LHCN-M2 (cell line): ENCODE measurements at regions not wholly inside any gene's neighbourhood (a gene's known extent, or its start where the extent isn't known, plus 50 kb on each side); places are given as distances from the start of the nearest gene placed in this dataset.
A peak's percentile ranks its signal among the peaks of the same experiment; 100 is the strongest.
"Not testable (repeated sequence)": the region's sequence is repeated elsewhere in the genome, so short reads cannot be mapped to it uniquely, and the experiment has no call there.

Experiments used
- DNase-seq: peaks from one replicate; pipeline ENCODE4 v3.0.0-alpha.2; 2012; ENCODE audit warnings: low read depth

DNA sequence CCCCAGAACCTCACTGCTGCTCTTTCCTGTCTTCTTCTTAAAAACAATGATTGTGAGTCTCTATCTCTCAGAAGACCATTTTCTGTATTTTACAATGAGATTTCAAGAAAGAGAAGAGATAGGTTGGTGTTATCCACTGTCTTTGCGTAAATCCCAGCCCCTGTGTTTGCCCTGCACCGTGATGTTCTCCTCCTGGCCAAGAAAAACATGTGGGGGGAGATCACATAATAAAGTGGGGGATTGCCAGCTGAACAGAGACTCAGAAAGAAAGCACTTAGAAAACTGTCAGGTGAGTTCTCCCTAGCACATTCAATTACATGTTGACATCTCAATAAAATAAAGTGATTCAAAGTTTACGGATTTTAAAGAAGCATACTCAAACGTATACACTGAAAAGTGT, 105.0 kb upstream of the PITRM1 start:
- no peak for DNase-seq

GRCh38 chr10:3274414-3274813, 101.8 kb upstream of the PITRM1 start:
- DNase-seq: no peak

DNA sequence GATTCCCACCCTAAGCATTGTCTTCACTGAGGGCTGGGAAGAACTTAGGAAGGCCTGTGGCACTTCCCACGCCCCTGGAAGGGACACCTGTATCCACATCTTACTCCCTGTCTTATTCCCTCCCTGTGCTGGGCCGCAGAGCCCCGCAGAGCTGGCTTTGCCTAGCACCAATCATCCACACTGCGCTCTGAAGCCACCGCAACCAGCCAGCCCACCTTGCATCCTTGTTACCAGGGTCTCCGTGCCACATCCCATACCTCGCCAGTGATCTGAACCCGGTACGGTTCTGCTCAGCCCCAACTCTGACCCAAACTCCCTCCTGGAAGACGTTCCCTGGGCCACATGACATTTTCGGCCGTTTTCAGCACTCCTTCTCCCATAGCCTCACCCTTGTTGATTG, 101.4 kb upstream of the PITRM1 start:
- no peak for DNase-seq

DNA sequence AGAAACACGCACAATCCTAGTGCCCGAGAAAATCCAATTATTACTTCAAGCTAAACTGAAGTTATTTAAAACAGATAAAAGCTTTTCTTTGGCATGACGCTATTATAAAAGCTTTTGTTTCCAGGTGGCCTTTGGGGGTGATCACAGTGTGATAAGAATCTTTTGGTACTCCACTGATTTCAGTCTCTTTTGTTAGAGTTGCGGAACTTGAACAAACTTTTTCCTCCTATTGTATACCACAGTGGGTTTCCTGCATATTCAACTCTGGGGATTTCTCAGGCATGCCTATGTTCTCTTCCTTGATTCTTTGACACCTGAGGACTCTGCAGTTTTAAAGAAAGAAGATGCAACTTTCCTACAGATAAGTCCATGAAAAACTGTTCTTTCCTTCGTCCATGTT, 99.7 kb upstream of the PITRM1 start:
- no peak for DNase-seq

GRCh38 chr10:3271354-3272115, 99.0 kb upstream of the PITRM1 start:
- no peak for DNase-seq

DNA sequence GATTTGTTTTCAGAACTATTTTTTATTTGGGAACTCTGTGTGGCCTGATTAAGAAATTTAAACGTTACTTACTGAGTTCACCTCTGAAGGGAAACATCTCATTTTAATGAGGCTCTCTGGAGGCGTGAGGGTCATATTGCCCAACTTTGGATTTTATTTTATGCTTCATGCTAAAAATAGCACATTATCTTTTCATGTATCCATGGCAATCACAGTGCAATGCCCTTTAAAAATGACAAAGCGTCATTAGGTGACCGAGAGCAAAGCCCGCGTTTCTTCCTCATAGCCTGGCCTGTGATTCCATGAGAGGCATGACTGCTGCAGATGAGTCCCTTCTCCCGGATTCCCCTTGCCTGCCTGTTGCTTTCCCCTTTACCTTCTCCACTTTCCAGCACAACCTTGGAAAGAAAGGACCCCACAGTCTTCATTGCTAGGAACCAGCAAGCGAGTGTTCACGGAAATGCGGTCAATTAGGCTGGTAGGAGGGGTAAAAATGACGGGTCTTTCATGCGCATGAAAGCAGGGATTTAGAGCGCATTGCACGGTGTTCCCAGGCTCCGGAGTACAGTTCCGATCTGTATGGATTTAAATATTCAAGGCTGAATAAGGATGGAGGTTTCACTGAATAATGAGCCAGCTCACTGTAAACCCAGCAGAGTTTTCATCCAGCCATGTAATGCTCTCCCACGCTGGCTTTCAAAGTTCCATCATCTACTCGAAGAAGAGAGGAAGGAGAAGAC, 98.2 kb upstream of the PITRM1 start:
- no peak for DNase-seq

DNA sequence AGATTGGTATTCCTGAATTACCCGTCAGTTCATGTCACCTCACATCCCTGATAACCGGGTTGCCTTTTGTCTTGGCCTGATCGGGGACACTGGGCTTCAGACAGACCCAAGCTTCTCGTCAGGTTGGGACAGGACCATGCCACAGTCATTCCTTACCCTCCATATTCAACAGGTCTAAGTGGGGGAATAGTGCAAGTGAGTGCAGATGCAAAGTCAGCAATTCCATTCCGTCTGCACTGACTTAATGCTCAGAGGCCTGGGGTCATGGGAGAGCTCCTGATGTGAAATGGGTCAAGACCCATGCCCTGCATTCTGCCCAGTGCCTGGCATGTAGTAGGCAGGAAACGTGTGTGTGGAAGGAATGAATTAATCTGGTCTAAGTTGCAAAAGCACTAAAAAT, 95.4 kb upstream of the PITRM1 start:
- no peak for DNase-seq

GRCh38 chr10:3265088-3265487, 92.5 kb upstream of the PITRM1 start:
- peak; percentile 51 for DNase-seq

DNA sequence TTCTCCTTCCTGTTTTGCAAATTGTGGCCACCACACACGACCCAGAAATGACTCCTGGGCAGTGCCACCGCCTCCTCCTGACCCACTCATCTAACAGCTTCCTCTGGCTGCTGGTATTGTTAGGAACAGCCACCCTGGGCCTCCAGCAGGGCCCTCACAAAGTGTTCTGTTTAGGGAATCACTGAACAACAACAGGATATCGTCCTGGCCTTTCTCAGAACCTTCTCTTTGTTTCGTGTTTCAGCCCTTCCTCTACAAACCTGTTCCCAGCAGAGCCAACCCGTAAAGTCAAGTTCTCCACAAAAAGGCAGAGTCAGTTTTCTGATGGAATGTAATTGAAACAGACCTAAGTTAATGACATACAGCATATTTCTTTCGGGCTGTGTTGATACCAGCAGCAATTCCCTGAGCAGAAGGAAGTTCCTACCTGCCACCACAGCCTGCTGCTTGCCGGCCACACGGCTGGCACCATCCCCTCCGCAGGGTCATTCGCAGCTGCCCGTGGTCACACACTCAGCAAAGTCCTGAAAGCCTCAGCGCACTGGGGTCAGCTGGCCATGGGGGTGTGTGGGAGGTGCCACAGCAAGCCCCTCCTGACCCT, 91.7 kb upstream of the PITRM1 start:
- no peak for DNase-seq

GRCh38 chr10:3263747-3264146, 91.2 kb upstream of the PITRM1 start:
- no peak for DNase-seq

- no peak for DNase-seq
These were observed 90.5 kb upstream of the PITRM1 start for GRCh38 chr10:3263082-3263481.

- DNase-seq: peak; percentile 13
These were observed 89.3 kb upstream of the PITRM1 start for GRCh38 chr10:3261921-3262320.

DNA sequence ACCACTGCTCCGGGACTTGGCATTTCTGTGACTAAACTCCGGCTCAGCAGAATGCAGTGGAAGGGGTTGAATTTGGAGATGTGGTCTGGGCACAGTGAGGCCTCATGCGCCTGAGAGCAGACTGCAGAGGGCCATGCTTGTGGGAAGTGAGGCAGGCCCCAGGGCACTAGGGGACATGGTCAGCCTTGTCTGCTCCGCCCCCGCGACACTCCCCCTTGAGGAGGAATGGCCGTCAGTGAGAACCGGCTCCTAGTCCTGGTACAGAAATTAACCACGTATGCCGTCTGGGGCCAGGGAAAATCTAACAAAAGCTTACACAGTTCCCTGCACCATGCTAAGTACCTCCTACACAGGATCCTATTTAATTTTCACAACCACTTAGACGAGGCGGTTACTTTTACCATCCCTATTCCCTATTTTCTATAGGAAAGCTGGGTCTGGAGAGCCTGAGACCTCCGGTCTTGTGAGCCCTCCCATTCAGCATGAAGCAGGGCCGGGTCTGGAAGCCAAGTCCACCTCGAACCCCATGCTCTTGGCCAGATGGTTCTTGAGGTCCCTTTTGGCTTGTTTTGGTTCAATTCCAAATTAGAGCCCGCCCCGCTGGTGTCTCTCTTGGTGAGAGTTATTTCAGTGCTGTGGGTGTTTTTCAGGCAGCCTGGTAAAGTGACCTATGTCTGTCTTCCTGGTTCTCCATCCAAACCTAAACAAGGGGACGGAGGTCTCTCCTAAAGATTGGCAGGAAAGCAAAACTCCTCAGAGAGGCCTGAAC, 87.7 kb upstream of the PITRM1 start:
- no peak for DNase-seq

DNA sequence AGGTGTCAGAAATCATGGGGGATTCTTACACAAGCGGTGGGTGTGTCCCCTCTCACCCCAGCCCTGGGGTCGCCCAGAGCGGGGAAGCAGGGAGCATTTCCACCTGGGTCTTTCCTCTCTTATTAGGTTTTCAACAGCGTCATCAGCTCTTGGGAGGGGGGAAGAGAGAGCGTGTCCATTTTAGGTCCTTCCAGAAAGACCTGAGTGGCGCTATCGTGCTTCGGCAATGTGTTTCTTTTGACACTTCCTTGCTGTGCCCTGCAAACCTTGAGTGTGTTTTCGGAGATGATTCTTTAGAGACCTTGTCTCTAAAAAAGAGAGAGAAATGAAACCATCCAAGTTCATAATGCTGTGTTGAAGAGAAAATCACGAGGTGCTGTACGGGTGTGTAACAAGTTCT, 86.9 kb upstream of the PITRM1 start:
- DNase-seq: no peak

GRCh38 chr10:3258394-3258793, 85.8 kb upstream of the PITRM1 start:
- no peak for DNase-seq

DNA sequence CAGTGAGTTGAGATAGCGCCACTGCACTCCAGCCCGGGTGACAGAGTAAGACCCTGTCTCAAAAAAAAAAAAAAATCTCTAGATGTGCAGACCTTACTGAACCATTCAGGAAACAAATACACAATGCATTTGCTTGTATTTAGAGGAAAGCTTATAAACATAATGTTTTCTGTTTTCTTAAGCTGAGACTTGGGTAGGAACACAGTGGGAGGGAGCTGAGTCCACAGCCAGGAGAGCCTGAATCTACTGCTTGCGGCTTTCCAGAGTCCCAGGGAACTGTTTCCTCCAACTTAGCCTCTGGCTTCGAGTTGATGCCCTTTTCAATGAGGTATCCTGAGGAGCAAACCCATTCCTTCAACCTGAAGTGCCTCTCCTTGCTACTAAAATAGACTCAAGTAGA, 83.0 kb upstream of the PITRM1 start:
- no peak for DNase-seq

- no peak for DNase-seq
These were observed 82.5 kb upstream of the PITRM1 start for GRCh38 chr10:3255075-3255474.

DNA sequence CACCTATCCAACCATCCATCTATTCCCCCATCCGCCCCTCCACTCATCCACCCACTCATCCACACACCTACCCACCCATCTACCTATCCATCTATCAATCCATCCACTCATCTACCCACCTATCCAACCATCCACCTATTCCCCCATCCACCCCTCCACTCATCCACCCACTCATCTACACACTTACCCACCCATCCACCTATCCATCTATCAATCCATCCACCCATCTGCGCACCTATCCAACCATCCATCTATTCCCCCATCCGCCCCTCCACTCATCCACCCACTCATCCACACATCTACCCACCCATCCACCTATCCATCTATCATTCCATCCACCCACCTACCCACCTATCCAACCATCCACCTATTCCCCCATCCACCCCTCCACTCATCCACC, 81.4 kb upstream of the PITRM1 start:
- not testable (repeated sequence) for DNase-seq

DNA sequence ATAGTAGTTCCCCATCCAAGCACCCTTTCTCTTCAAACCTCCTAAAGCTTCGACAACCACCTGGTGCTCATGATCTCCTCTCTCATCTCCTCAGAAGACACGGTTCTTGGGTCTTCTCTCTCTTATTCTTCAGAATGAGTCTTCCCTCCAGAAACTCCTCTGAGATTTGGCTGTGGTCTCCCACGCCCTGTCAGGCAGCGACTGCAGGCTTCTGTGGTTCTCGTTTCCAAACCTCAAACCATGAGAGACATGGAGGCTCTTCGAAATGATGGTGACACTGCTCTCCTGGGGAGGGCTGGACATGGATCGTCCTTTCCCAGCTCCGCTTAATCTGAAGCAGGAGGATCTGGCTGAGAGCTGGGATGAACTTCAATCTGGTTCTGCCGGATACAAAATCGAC, 78.6 kb upstream of the PITRM1 start:
- no peak for DNase-seq

DNA sequence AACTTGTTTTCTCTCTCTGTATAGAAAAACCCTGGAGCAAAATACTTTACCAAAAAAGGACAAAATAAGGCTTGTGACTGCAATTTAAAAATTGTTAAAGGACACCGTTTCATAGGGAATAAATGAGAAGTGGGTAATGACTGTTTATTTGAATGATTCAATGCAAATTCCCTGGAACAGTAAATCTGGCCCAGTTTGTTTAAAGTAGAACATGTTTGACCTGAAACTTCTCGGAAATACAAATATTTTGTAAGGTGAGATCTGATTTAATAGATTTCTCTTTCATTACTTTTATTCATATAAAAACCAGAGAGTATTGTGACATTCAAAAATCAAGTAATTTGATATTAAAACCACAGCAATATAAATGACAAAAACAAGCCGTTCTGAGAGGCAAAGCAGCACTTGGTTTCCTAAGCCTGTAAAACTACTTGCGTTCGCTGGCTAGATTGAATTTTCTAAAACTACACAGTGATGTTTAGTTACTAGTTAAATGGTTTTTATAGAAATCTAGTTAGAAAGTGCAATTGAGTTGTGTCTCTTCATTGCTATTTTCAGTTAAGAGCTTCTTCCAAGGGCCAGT, 76.8 kb upstream of the PITRM1 start:
- no peak for DNase-seq

- peak; percentile 88 for DNase-seq
These were observed 76.1 kb upstream of the PITRM1 start for GRCh38 chr10:3248526-3249306.
